GM12891 (cell line): ENCODE measurements at regions not wholly inside any gene's neighbourhood (a gene's known extent, or its start where the extent isn't known, plus 50 kb on each side); places are given as distances from the start of the nearest gene placed in this dataset.

Experiments used
- PAX5 ChIP-seq: IDR thresholded peaks from 2 replicates; pipeline ENCODE4 v1.6.1; 2011; ENCODE audit warnings: low read length, moderate library complexity, mild to moderate bottlenecking; ENCODE audit not compliant: insufficient read depth, severe bottlenecking
- POLR2A ChIP-seq: IDR thresholded peaks from 2 replicates; pipeline ENCODE4 v1.6.1; 2011; ENCODE audit warnings: low read depth, low read length, control low read depth
- POLR2AphosphoS5 ChIP-seq: IDR thresholded peaks from 2 replicates; pipeline ENCODE4 v1.6.1; 2011; ENCODE audit warnings: low read depth, low read length, control low read depth
- POU2F2 ChIP-seq: IDR thresholded peaks from 2 replicates; pipeline ENCODE4 v1.6.1; 2011; ENCODE audit warnings: low read depth, mild to moderate bottlenecking, control low read depth, low read length, moderate library complexity
- SPI1 ChIP-seq: IDR thresholded peaks from 2 replicates; pipeline ENCODE4 v1.6.1; 2011; ENCODE audit warnings: low read depth, low read length, control low read depth
- TAF1 ChIP-seq: IDR thresholded peaks from 2 replicates; pipeline ENCODE4 v1.6.1; 2011; ENCODE audit warnings: low read depth, low read length, control low read depth

DNA sequence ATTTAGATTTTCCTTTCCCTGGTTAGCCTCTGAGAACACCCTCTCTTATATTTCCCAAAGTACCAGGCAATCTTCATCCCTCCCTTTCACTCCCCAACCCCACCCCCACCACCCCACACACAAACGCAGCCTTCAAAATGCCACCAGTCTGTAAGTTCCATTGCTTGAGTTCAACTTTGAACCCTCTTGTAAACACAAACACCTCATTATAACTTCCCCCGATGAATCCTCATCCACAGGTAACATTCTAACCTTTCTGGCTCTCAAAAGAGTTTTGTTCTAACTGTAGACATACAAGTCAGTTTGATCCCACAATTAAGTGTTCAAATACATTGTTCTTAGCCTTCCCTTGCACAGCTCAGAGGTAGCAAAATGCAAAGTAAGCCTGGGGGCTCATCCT lies 199.4 kb upstream of the FOXN3 start:
- TF ChIP-seq TAF1 (no peak), POLR2A (no peak), POLR2AphosphoS5 (no peak), PAX5 (no peak), POU2F2 (no peak), SPI1 (no peak)
